ENCODE measurements at regions not wholly inside any gene's neighbourhood (a gene's known extent, or its start where the extent isn't known, plus 50 kb on each side); places are given as distances from the start of the nearest gene placed in this dataset.

GRCh38 chr12:115085594-115085993 lies 401.6 kb upstream of the TBX3 start:
- Mint-ChIP-seq H3K27ac (ENCODE audit: unreplicated experiment) (no peak overlapping the region), H3K27me3 (ENCODE audit: unreplicated experiment) (no peaks in the 10 kb centered on the region), H3K36me3 (ENCODE audit: unreplicated experiment) (no peaks in the 10 kb centered on the region), H3K9me3 (ENCODE audit: unreplicated experiment) (no peaks in the 10 kb centered on the region), H3K4me1 (ENCODE audit: unreplicated experiment) (no peaks in the 10 kb centered on the region), H3K4me3 (ENCODE audit: unreplicated experiment) (no peak overlapping the region)
- no peak for DNase-seq (ENCODE audit: extremely low spot score, unreplicated experiment)
- no peak for TF ChIP-seq CTCF (IDR thresholded peaks at IDR 0.05)

- Mint-ChIP-seq H3K4me3 (ENCODE audit: unreplicated experiment) (no peak overlapping the region), H3K9me3 (ENCODE audit: unreplicated experiment) (peaks cover 9% of the 10 kb centered on the region), H3K36me3 (ENCODE audit: unreplicated experiment) (no peaks in the 10 kb centered on the region), H3K27ac (ENCODE audit: unreplicated experiment) (no peak overlapping the region), H3K4me1 (ENCODE audit: unreplicated experiment) (no peaks in the 10 kb centered on the region), H3K27me3 (ENCODE audit: unreplicated experiment) (no peaks in the 10 kb centered on the region)
- no peak for TF ChIP-seq CTCF (IDR thresholded peaks at IDR 0.05)
- DNase-seq (ENCODE audit: extremely low spot score, unreplicated experiment): no peak
These were observed 395.8 kb upstream of the TBX3 start for GRCh38 chr12:115079760-115080159.

GRCh38 chr12:115078990-115079389 lies 395.0 kb upstream of the TBX3 start:
- no peak overlapping the region for H3K4me3 Mint-ChIP-seq (ENCODE audit: unreplicated experiment)
- DNase-seq (ENCODE audit: extremely low spot score, unreplicated experiment): no peak
- H3K4me1 Mint-ChIP-seq (ENCODE audit: unreplicated experiment): no peaks in the 10 kb centered on the region
- H3K9me3 Mint-ChIP-seq (ENCODE audit: unreplicated experiment): peaks cover 9% of the 10 kb centered on the region
- no peak for TF ChIP-seq CTCF (IDR thresholded peaks at IDR 0.05)
- H3K36me3 Mint-ChIP-seq (ENCODE audit: unreplicated experiment): no peaks in the 10 kb centered on the region
- H3K27ac Mint-ChIP-seq (ENCODE audit: unreplicated experiment): no peak overlapping the region
- H3K27me3 Mint-ChIP-seq (ENCODE audit: unreplicated experiment): no peaks in the 10 kb centered on the region

- Mint-ChIP-seq H3K27me3 (ENCODE audit: unreplicated experiment) (no peaks in the 10 kb centered on the region), H3K4me1 (ENCODE audit: unreplicated experiment) (no peaks in the 10 kb centered on the region)
These were observed 394.4 kb upstream of the TBX3 start for GRCh38 chr12:115078334-115078733.

GRCh38 chr12:115075552-115076170 lies 391.7 kb upstream of the TBX3 start:
- TF ChIP-seq CTCF (IDR thresholded peaks at IDR 0.05): no peak
- no peak overlapping the region for H3K4me3 Mint-ChIP-seq (ENCODE audit: unreplicated experiment)
- no peak overlapping the region for H3K27ac Mint-ChIP-seq (ENCODE audit: unreplicated experiment)
- no peaks in the 10 kb centered on the region for H3K36me3 Mint-ChIP-seq (ENCODE audit: unreplicated experiment)
- DNase-seq (ENCODE audit: extremely low spot score, unreplicated experiment): no peak
- H3K4me1 Mint-ChIP-seq (ENCODE audit: unreplicated experiment): no peaks in the 10 kb centered on the region
- peaks cover 19% of the 10 kb centered on the region for H3K9me3 Mint-ChIP-seq (ENCODE audit: unreplicated experiment)
- H3K27me3 Mint-ChIP-seq (ENCODE audit: unreplicated experiment): no peaks in the 10 kb centered on the region

More at GRCh38 chr12:115078334-115078733, 394.4 kb upstream of the TBX3 start:
- no peak for TF ChIP-seq CTCF (IDR thresholded peaks at IDR 0.05)
- no peak overlapping the region for H3K27ac Mint-ChIP-seq (ENCODE audit: unreplicated experiment)
- H3K9me3 Mint-ChIP-seq (ENCODE audit: unreplicated experiment): peaks cover 9% of the 10 kb centered on the region
- H3K36me3 Mint-ChIP-seq (ENCODE audit: unreplicated experiment): no peaks in the 10 kb centered on the region
- no peak overlapping the region for H3K4me3 Mint-ChIP-seq (ENCODE audit: unreplicated experiment)
- no peak for DNase-seq (ENCODE audit: extremely low spot score, unreplicated experiment)
